ENCODE measurements at regions not wholly inside any gene's neighbourhood (a gene's known extent, or its start where the extent isn't known, plus 50 kb on each side); places are given as distances from the start of the nearest gene placed in this dataset.

DNA sequence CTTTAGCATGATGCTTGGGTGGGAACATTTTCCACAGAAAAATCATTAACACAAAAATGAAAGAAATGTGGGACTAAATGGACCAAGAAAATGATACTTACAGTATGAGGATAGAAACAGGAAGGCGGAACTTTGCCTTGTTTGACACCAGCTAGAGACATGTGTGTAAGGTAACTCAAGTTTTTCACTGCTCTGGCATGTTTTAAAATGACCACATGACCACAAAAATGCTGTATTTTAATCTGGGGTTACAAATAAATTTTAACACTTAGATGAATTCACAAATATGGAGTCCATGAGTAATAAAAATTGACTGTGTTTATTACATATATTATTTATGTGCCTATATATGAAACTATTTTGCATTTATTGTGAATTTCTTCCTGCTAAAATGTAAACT lies 100.9 kb upstream of the PHYHIPL start:
- no peak overlapping the region for H3K27ac ChIP-seq (ENCODE audit: low read depth, low read length)
- peaks cover 0 to 7% (median 0%) of the 10 kb centered on the region in 3 donors for H3K4me1 ChIP-seq (ENCODE audit: control insufficient read depth in 3 of 3, insufficient read depth in 3 of 3, low read length in 3 of 3)
- H3K9me3 ChIP-seq (ENCODE audit: control insufficient read depth in 3 of 3, low read length in 3 of 3) = no peaks in the 10 kb centered on the region
- H3K36me3 ChIP-seq (ENCODE audit: control insufficient read depth in 3 of 3, insufficient read depth in 3 of 3, low read length in 3 of 3) = no peaks in the 10 kb centered on the region
- H3K27me3 ChIP-seq (ENCODE audit: control insufficient read depth in 3 of 3, insufficient read depth in 3 of 3, low read length in 3 of 3) = no peaks in the 10 kb centered on the region
- no peak overlapping the region for H3K9ac ChIP-seq (ENCODE audit: low read depth in 1 of 3, low read length in 3 of 3)
- no peak overlapping the region for H3K4me3 ChIP-seq (ENCODE audit: low read length in 3 of 3)

DNA sequence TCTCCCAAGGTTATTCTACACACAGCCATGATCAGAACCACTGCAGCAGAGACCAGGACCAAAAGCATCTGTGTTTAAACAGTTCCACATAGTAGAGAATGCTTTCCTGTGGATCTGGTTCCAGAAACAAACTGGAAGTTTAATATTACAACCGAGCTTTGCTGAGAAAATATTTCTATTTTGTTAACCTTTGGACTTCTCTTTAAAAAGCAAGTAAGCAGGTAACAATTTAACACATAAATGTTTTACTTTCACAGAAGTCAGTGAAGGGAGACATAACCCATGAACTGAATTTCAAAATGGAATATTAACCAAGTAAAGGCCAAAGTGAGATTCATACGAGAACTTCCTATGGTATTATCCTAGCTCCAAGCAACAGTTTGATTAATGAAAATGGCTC lies 98.6 kb upstream of the PHYHIPL start:
- H3K4me3 ChIP-seq (ENCODE audit: low read length in 3 of 3) = no peak overlapping the region
- H3K9ac ChIP-seq (ENCODE audit: low read depth in 1 of 3, low read length in 3 of 3) = no peak overlapping the region
- no peak overlapping the region for H3K27ac ChIP-seq (ENCODE audit: low read depth, low read length)
- H3K27me3 ChIP-seq (ENCODE audit: control insufficient read depth in 3 of 3, insufficient read depth in 3 of 3, low read length in 3 of 3) = no peaks in the 10 kb centered on the region
- no peaks in the 10 kb centered on the region for H3K36me3 ChIP-seq (ENCODE audit: control insufficient read depth in 3 of 3, insufficient read depth in 3 of 3, low read length in 3 of 3)
- H3K9me3 ChIP-seq (ENCODE audit: control insufficient read depth in 3 of 3, low read length in 3 of 3) = no peaks in the 10 kb centered on the region
- H3K4me1 ChIP-seq (ENCODE audit: control insufficient read depth in 3 of 3, insufficient read depth in 3 of 3, low read length in 3 of 3) = peaks cover 0 to 7% (median 0%) of the 10 kb centered on the region in 3 donors

DNA sequence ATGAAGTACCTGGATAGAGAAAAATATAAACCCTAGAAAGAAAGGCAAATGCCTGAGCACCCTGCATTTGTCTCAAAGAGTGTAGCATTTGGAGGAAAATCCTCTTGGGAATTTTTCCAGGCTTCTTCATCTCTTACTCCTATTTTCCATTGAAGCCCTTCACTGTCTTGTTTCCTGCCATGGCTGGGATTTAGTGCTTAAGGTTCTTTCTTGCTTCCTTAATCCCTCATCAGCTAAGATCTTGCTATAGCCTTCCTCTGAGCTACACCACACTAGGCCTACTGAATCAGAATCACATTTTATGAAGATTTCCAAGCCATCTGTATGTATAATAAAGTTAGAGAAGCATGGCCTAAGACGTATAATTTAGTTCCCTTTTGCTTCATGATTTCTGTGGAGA lies 97.5 kb upstream of the PHYHIPL start:
- Histone ChIP-seq H3K9ac (ENCODE audit: low read depth in 1 of 3, low read length in 3 of 3) (no peak overlapping the region), H3K27ac (ENCODE audit: low read depth, low read length) (peak overlapping the region; percentile 34), H3K4me3 (ENCODE audit: low read length in 3 of 3) (no peak overlapping the region)

DNA sequence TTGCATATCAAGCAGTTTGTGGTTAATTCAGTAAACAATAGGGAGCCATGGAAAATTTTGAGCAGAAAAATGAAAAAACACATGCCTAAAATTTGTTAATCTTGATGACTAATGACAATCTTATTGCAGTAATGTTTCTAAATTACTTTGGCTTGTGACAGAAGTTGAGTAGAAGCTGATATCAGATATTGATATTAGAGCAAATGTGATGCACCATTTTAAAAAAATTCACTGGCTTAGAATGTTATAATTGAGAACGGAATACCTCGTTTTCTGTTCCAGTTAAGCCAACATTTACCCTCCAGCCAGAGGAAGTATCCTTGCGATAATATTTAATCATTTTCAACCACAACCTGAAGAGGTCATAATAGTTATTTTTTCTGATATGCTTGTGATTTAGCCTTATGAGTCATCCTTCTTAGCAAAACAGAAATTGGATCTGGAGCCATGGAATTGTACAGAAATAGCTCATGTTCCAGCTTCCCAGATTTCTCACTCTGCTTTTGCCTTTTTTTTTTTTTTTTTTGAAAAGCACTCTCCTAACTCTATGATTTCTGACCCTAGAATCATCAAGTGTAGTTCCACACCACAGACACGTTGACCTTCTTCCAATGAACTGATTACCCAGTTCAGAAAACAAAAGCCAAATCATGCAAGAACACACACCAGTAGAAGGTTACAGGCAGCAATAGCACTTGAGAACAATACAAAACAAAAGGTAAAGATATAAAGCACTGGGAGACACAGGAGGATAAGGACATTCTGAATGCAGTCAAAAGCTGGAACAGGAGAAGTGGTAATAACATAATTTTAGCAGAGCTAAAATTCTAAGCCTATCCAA lies 96.8 kb upstream of the PHYHIPL start:
- no peaks in the 10 kb centered on the region for H3K36me3 ChIP-seq (ENCODE audit: control insufficient read depth in 3 of 3, insufficient read depth in 3 of 3, low read length in 3 of 3)
- peaks cover 0 to 7% (median 0%) of the 10 kb centered on the region in 3 donors for H3K4me1 ChIP-seq (ENCODE audit: control insufficient read depth in 3 of 3, insufficient read depth in 3 of 3, low read length in 3 of 3)
- no peak overlapping the region for H3K4me3 ChIP-seq (ENCODE audit: low read length in 3 of 3)
- H3K27ac ChIP-seq (ENCODE audit: low read depth, low read length) = peak overlapping the region; percentile 34
- H3K9me3 ChIP-seq (ENCODE audit: control insufficient read depth in 3 of 3, low read length in 3 of 3) = no peaks in the 10 kb centered on the region
- no peaks in the 10 kb centered on the region for H3K27me3 ChIP-seq (ENCODE audit: control insufficient read depth in 3 of 3, insufficient read depth in 3 of 3, low read length in 3 of 3)
- no peak overlapping the region for H3K9ac ChIP-seq (ENCODE audit: low read depth in 1 of 3, low read length in 3 of 3)

More for the DNA sequence above, 97.5 kb upstream of the PHYHIPL start:
- no peaks in the 10 kb centered on the region for H3K36me3 ChIP-seq (ENCODE audit: control insufficient read depth in 3 of 3, insufficient read depth in 3 of 3, low read length in 3 of 3)
- H3K4me1 ChIP-seq (ENCODE audit: control insufficient read depth in 3 of 3, insufficient read depth in 3 of 3, low read length in 3 of 3) = peaks cover 0 to 7% (median 0%) of the 10 kb centered on the region in 3 donors
- no peaks in the 10 kb centered on the region for H3K27me3 ChIP-seq (ENCODE audit: control insufficient read depth in 3 of 3, insufficient read depth in 3 of 3, low read length in 3 of 3)
- H3K9me3 ChIP-seq (ENCODE audit: control insufficient read depth in 3 of 3, low read length in 3 of 3) = no peaks in the 10 kb centered on the region

DNA sequence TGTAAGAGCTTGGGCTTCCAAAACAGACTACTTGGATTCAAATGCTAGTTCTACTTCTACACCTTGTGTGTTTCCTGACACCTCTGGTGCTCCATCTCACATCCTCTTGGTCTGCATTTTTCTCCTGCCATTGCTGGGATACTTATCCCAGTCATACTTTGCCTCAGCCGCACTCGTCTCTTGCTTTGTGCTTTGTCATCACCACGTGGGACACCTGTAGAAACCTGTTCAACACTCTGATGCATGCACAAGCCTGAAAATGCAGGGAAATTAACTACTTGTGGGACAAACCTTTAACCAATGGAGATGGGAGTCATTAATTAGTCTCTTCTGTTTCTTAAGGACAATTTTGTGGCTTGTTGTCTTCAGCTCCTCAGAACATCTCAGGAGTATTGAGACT lies 94.2 kb upstream of the PHYHIPL start:
- Histone ChIP-seq H3K4me1 (ENCODE audit: control insufficient read depth in 3 of 3, insufficient read depth in 3 of 3, low read length in 3 of 3) (peaks cover 0 to 7% (median 0%) of the 10 kb centered on the region in 3 donors), H3K9me3 (ENCODE audit: control insufficient read depth in 3 of 3, low read length in 3 of 3) (no peaks in the 10 kb centered on the region), H3K4me3 (ENCODE audit: low read length in 3 of 3) (no peak overlapping the region), H3K9ac (ENCODE audit: low read depth in 1 of 3, low read length in 3 of 3) (no peak overlapping the region), H3K27ac (ENCODE audit: low read depth, low read length) (no peak overlapping the region), H3K36me3 (ENCODE audit: control insufficient read depth in 3 of 3, insufficient read depth in 3 of 3, low read length in 3 of 3) (no peaks in the 10 kb centered on the region), H3K27me3 (ENCODE audit: control insufficient read depth in 3 of 3, insufficient read depth in 3 of 3, low read length in 3 of 3) (no peaks in the 10 kb centered on the region)

DNA sequence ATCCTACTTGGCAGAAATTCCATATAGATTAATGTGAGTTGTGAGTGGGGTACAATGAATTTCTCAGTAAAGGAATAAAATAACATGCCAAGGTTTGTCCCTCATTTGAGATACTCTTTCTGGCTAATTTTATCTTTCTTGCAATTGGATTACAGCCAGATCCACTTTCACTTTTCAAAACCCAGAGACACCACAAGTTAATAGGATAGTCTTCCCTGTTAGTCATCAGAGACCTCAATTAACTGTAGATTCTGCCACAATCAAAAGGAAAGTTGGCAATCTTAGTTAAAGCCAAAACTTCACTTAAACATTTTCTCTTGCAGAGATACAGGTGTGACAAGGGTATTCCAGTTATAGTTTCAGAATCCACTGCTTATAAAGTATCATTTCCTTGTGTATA lies 91.4 kb upstream of the PHYHIPL start:
- no peaks in the 10 kb centered on the region for H3K36me3 ChIP-seq (ENCODE audit: control insufficient read depth in 3 of 3, insufficient read depth in 3 of 3, low read length in 3 of 3)
- H3K4me1 ChIP-seq (ENCODE audit: control insufficient read depth in 3 of 3, insufficient read depth in 3 of 3, low read length in 3 of 3) = peaks cover 0 to 3% (median 0%) of the 10 kb centered on the region in 3 donors
- H3K27me3 ChIP-seq (ENCODE audit: control insufficient read depth in 3 of 3, insufficient read depth in 3 of 3, low read length in 3 of 3) = no peaks in the 10 kb centered on the region
- no peak overlapping the region for H3K4me3 ChIP-seq (ENCODE audit: low read length in 3 of 3)
- H3K27ac ChIP-seq (ENCODE audit: low read depth, low read length) = no peak overlapping the region
- H3K9ac ChIP-seq (ENCODE audit: low read depth in 1 of 3, low read length in 3 of 3) = no peak overlapping the region
- no peaks in the 10 kb centered on the region for H3K9me3 ChIP-seq (ENCODE audit: control insufficient read depth in 3 of 3, low read length in 3 of 3)

DNA sequence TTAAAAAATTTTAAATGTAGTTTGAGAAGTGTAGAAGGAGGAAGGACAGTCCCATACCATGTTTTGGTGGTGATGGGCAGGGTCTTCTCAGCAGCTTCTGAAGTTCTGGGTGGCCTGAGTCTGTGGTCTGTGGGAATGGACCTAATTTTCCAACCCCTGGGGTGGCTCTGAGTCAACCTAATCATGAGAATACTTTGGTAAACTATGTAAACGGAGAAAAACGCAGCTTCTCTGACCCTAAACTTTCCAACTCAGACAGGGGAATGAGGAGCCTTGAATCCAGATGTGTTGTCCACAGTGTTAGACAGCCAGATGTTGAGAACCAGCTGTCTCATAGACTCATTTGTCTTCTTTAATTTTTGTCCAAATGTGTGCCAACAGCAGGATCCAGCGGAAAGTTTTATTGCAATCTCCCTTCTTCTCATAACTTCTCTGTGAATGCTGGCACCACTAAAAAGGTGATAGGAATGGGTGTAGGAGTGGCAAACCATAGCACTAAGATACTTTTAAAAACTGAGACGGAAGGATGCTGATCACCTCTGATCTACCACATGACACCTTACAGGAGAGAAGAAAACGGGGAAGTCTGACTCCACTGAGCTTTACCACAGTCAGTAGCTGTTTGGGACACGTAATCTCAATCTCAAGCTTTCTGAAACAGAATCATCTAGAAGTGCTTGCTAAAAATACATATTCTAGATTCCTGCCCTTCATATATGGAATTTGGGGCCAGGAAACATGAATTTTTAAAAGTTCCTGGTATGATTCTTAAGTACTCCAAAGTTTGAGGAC lies 90.5 kb upstream of the PHYHIPL start:
- no peaks in the 10 kb centered on the region for H3K27me3 ChIP-seq (ENCODE audit: control insufficient read depth in 3 of 3, insufficient read depth in 3 of 3, low read length in 3 of 3)
- H3K9me3 ChIP-seq (ENCODE audit: control insufficient read depth in 3 of 3, low read length in 3 of 3) = no peaks in the 10 kb centered on the region
- H3K4me1 ChIP-seq (ENCODE audit: control insufficient read depth in 3 of 3, insufficient read depth in 3 of 3, low read length in 3 of 3) = no peaks in the 10 kb centered on the region
- H3K27ac ChIP-seq (ENCODE audit: low read depth, low read length) = no peak overlapping the region
- no peak overlapping the region for H3K9ac ChIP-seq (ENCODE audit: low read depth in 1 of 3, low read length in 3 of 3)
- H3K4me3 ChIP-seq (ENCODE audit: low read length in 3 of 3) = no peak overlapping the region
- no peaks in the 10 kb centered on the region for H3K36me3 ChIP-seq (ENCODE audit: control insufficient read depth in 3 of 3, insufficient read depth in 3 of 3, low read length in 3 of 3)

DNA sequence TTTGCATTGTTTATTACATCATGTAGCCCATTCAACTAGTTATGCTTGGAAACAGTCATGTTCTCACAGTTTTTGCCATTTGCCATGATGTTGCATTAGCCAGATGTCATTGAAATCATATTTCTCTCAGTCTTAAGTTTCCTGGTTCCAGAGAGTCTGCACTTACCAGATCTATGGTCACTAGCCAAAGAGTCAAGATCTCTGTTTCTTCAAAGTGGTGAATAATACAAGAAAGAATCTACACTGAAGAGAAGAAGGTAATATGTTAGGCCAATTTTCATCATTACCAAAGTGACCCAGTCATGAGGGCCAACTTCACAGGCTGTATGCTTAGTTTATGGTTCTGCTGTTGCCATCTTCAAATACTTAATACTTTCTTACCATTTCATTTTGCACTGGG lies 89.0 kb upstream of the PHYHIPL start:
- Histone ChIP-seq H3K36me3 (ENCODE audit: control insufficient read depth in 3 of 3, insufficient read depth in 3 of 3, low read length in 3 of 3) (no peaks in the 10 kb centered on the region), H3K9me3 (ENCODE audit: control insufficient read depth in 3 of 3, low read length in 3 of 3) (no peaks in the 10 kb centered on the region), H3K27ac (ENCODE audit: low read depth, low read length) (no peak overlapping the region), H3K4me3 (ENCODE audit: low read length in 3 of 3) (no peak overlapping the region), H3K4me1 (ENCODE audit: control insufficient read depth in 3 of 3, insufficient read depth in 3 of 3, low read length in 3 of 3) (no peaks in the 10 kb centered on the region), H3K9ac (ENCODE audit: low read depth in 1 of 3, low read length in 3 of 3) (no peak overlapping the region), H3K27me3 (ENCODE audit: control insufficient read depth in 3 of 3, insufficient read depth in 3 of 3, low read length in 3 of 3) (no peaks in the 10 kb centered on the region)

DNA sequence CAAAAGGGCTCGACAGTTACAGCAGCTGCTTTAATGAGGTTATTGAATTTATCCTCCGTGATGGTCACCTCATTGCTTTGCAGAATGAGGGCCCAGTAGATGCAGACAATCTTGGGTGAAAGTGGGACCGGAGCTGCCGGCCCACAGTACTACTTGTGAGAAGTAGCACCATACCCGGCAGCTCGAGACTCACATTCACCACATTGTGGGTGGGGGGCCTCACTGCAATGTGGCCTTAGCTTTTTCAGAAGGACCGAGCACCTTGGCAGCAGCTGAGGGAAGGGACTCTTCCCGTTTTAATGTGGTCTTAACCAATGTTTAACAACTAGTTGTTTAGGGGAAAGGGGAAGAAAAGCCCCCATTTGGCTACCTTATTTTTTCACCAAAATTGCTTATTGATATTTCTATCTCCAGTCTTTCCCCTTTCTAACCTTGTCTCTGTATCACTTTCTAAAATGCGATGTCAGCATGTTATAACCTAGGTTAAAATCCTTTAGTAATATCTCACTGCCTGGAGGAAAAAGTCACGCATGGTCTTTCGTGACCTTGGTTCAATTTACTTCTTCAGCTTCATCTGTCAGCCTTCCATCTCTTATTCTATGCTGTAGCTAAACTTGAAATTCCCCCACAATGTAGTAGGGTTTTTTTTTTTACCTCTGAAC lies 87.4 kb upstream of the PHYHIPL start:
- Histone ChIP-seq H3K4me3 (ENCODE audit: low read length in 3 of 3) (no peak overlapping the region), H3K4me1 (ENCODE audit: control insufficient read depth in 3 of 3, insufficient read depth in 3 of 3, low read length in 3 of 3) (no peaks in the 10 kb centered on the region), H3K27me3 (ENCODE audit: control insufficient read depth in 3 of 3, insufficient read depth in 3 of 3, low read length in 3 of 3) (no peaks in the 10 kb centered on the region), H3K36me3 (ENCODE audit: control insufficient read depth in 3 of 3, insufficient read depth in 3 of 3, low read length in 3 of 3) (no peaks in the 10 kb centered on the region), H3K9me3 (ENCODE audit: control insufficient read depth in 3 of 3, low read length in 3 of 3) (no peaks in the 10 kb centered on the region), H3K9ac (ENCODE audit: low read depth in 1 of 3, low read length in 3 of 3) (no peak overlapping the region), H3K27ac (ENCODE audit: low read depth, low read length) (no peak overlapping the region)

Measured in skeletal muscle tissue (tissue), 3 donors.